IMR-90 (cell line): ENCODE measurements at regions not wholly inside any gene's neighbourhood (a gene's known extent, or its start where the extent isn't known, plus 50 kb on each side); places are given as distances from the start of the nearest gene placed in this dataset.

Experiments
- ATAC-seq: fragments of 200-7000 bp; cut with Tn5 transposase; 2 replicates; pipeline ENCODE4 v1.9.1; 2020; ENCODE audit warnings: low read depth, mild to moderate bottlenecking, moderate library complexity
- BruUV-seq: library from RNA; stranded (reverse); fragments of 400-500 nt; replicated peaks from 2 replicates; lab custom pipeline; 2021; lab: Mats Ljungman, UMichigan
- CTCF ChIA-PET: fragments of 300-600 bp; formaldehyde crosslinking; extraction: SDS; loops from one replicate; lab custom pipeline; 2021; ENCODE audit warnings: antibody characterized with exemption; lab: Yijun Ruan, JAX
- POLR2A ChIA-PET: fragments of 300-600 bp; sonication (Branson Sonifier 250); formaldehyde crosslinking; loops from one replicate; lab custom pipeline; 2022; ENCODE audit warnings: antibody characterized with exemption; ENCODE audit not compliant: unreplicated experiment; lab: Charles Lee
- DNase-seq: peaks from one replicate; pipeline ENCODE4 v3.0.0; 2013
- H2AFZ ChIP-seq: replicated peaks from 2 replicates; pipeline ENCODE3; 2013; ENCODE audit warnings: low read length, mild to moderate bottlenecking; ENCODE audit not compliant: poor library complexity
- H2AK5ac ChIP-seq: 2 replicates; pipeline ENCODE4 v1.6.1; 2013; ENCODE audit warnings: low read depth, low read length, inconsistent platforms
- H2AK9ac ChIP-seq: replicated peaks from 2 replicates; pipeline ENCODE3; 2013; ENCODE audit warnings: mild to moderate bottlenecking, low read depth, low read length, moderate library complexity; ENCODE audit not compliant: poor library complexity
- H2BK120ac ChIP-seq: 2 replicates; pipeline ENCODE4 v1.6.1; 2013; ENCODE audit warnings: low read depth, low read length, inconsistent platforms
- H2BK15ac ChIP-seq: 3 replicates; pipeline ENCODE4 v1.6.1; 2013; ENCODE audit warnings: low read depth, low read length, inconsistent platforms
- H2BK20ac ChIP-seq: 2 replicates; pipeline ENCODE4 v1.6.1; 2013; ENCODE audit warnings: low read depth, mild to moderate bottlenecking, inconsistent platforms, low read length, moderate library complexity
- H2BK5ac ChIP-seq: 2 replicates; pipeline ENCODE4 v1.6.1; 2013; ENCODE audit warnings: mild to moderate bottlenecking, low read depth, low read length, inconsistent platforms; ENCODE audit not compliant: poor library complexity, severe bottlenecking
- H3K14ac ChIP-seq: replicated peaks from 2 replicates; pipeline ENCODE4 v1.6.1; 2013; ENCODE audit warnings: low read depth, low read length, inconsistent platforms
- H3K18ac ChIP-seq: 2 replicates; pipeline ENCODE4 v1.6.1; 2013; ENCODE audit warnings: low read depth, low read length, control low read depth
- H3K23ac ChIP-seq: 2 replicates; pipeline ENCODE4 v1.6.1; 2013; ENCODE audit warnings: low read depth, low read length, inconsistent platforms
- H3K27ac ChIP-seq: 2 replicates; pipeline ENCODE4 v1.5.1; 2013; ENCODE audit warnings: mild to moderate bottlenecking, control low read depth, low read length; ENCODE audit not compliant: insufficient read depth
- H3K27me3 ChIP-seq: 2 replicates; pipeline ENCODE4 v1.6.1; 2013; ENCODE audit warnings: low read length; ENCODE audit not compliant: control insufficient read depth, insufficient read depth
- H3K36me3 ChIP-seq: 2 replicates; pipeline ENCODE4 v1.6.1; 2013; ENCODE audit warnings: low read length, mixed read lengths; ENCODE audit not compliant: control insufficient read depth, insufficient read depth
- H3K4ac ChIP-seq: 2 replicates; pipeline ENCODE4 v1.6.1; 2013; ENCODE audit warnings: low read depth, low read length, inconsistent platforms
- H3K4me1 ChIP-seq: 2 replicates; pipeline ENCODE4 v1.6.1; 2013; ENCODE audit warnings: low read length, mixed read lengths; ENCODE audit not compliant: control insufficient read depth, insufficient read depth
- H3K4me2 ChIP-seq: 2 replicates; pipeline ENCODE4 v1.6.1; 2013; ENCODE audit warnings: low read depth, mild to moderate bottlenecking, control low read depth, low read length, moderate library complexity
- H3K4me3 ChIP-seq: 2 replicates; pipeline ENCODE4 v1.5.1; 2013; ENCODE audit warnings: low read depth, mild to moderate bottlenecking, control low read depth, low read length, moderate library complexity; ENCODE audit not compliant: insufficient read depth
- H3K56ac ChIP-seq: 2 replicates; pipeline ENCODE4 v1.6.1; 2013; ENCODE audit warnings: low read length, inconsistent platforms; ENCODE audit not compliant: insufficient read depth; ENCODE audit errors: extremely low read depth
- H3K79me1 ChIP-seq, 2 experiments: 2 replicates each; pipeline ENCODE4 v1.6.1; 2013; ENCODE audit warnings: low read length in 2 of 2, inconsistent platforms in 1 of 2, low read depth in 1 of 2
- H3K9ac ChIP-seq: 2 replicates; pipeline ENCODE4 v1.6.1; 2013; ENCODE audit warnings: low read depth, low read length, control low read depth
- H3K9me1 ChIP-seq: 2 replicates; pipeline ENCODE4 v1.6.1; 2013; ENCODE audit warnings: low read length, inconsistent platforms; ENCODE audit not compliant: insufficient read depth
- H3K9me3 ChIP-seq: 2 replicates; pipeline ENCODE4 v1.6.1; 2013; ENCODE audit warnings: low read length; ENCODE audit not compliant: control insufficient read depth, insufficient read depth
- H4K20me1 ChIP-seq: 2 replicates; pipeline ENCODE4 v1.6.1; 2013; ENCODE audit warnings: low read length, inconsistent platforms; ENCODE audit not compliant: insufficient read depth
- H4K5ac ChIP-seq: 2 replicates; pipeline ENCODE4 v1.6.1; 2013; ENCODE audit warnings: mild to moderate bottlenecking, low read depth, low read length, control low read depth
- H4K8ac ChIP-seq, 2 experiments: 2 replicates each; pipeline ENCODE4 v1.6.1; 2013; ENCODE audit warnings: low read depth in 2 of 2, low read length in 2 of 2, control low read depth in 1 of 2, inconsistent platforms in 1 of 2
- H4K91ac ChIP-seq: 2 replicates; pipeline ENCODE4 v1.6.1; 2013; ENCODE audit warnings: low read depth, low read length, inconsistent platforms; ENCODE audit not compliant: insufficient read depth
- BHLHE40 ChIP-seq: fragments of 150-350 bp; IDR thresholded peaks from 2 replicates; pipeline ENCODE4 v1.6.1; 2016; ENCODE audit warnings: mild to moderate bottlenecking, low read depth, low read length
- CHD1 ChIP-seq: IDR thresholded peaks from 2 replicates; pipeline ENCODE4 v1.6.1; 2012; ENCODE audit warnings: low read depth, low read length, improper control_type of control experiment
- CTCF ChIP-seq: conservative IDR thresholded peaks from 2 replicates; pipeline ENCODE4 v1.5.1; 2012; ENCODE audit warnings: mild to moderate bottlenecking, low read depth, low read length, improper control_type of control experiment
- ELK1 ChIP-seq: fragments of 150-350 bp; IDR thresholded peaks from 2 replicates; pipeline ENCODE4 v1.6.1; 2016; ENCODE audit warnings: low read depth, mild to moderate bottlenecking, low read length, moderate library complexity, borderline replicate concordance
- MAFK ChIP-seq: IDR thresholded peaks from 2 replicates; pipeline ENCODE4 v1.6.1; 2012; ENCODE audit warnings: low read depth, low read length, improper control_type of control experiment
- MAZ ChIP-seq: IDR thresholded peaks from 2 replicates; pipeline ENCODE4 v1.6.1; 2012; ENCODE audit warnings: low read depth, mild to moderate bottlenecking, low read length, improper control_type of control experiment, moderate library complexity, borderline replicate concordance
- MXI1 ChIP-seq: IDR thresholded peaks from 2 replicates; pipeline ENCODE4 v1.6.1; 2012; ENCODE audit warnings: low read depth, mild to moderate bottlenecking, low read length, moderate library complexity, borderline replicate concordance
- POLR2A ChIP-seq: IDR thresholded peaks from 2 replicates; pipeline ENCODE4 v1.6.1; 2012; ENCODE audit warnings: mild to moderate bottlenecking, low read depth, low read length
- RAD21 ChIP-seq: IDR thresholded peaks from 2 replicates; pipeline ENCODE4 v1.6.1; 2012; ENCODE audit warnings: low read length, improper control_type of control experiment
- RFX5 ChIP-seq: IDR thresholded peaks from 2 replicates; pipeline ENCODE4 v1.8.0; 2012; ENCODE audit warnings: low read depth, mild to moderate bottlenecking, low read length, moderate library complexity
- SMC3 ChIP-seq: fragments of 150-350 bp; IDR thresholded peaks from 2 replicates; pipeline ENCODE4 v1.6.1; 2016; ENCODE audit warnings: low read depth, mild to moderate bottlenecking, antibody characterized with exemption, low read length, moderate library complexity
- USF2 ChIP-seq: fragments of 150-350 bp; IDR thresholded peaks from 2 replicates; pipeline ENCODE4 v1.6.1; 2017; ENCODE audit warnings: mild to moderate bottlenecking, antibody characterized with exemption, low read length, low read depth
- WGBS, 2 experiments: methylation state at CpG; one replicate each; pipeline versions ENCODE4 v1.1.5 to v1.1.7; 2013; ENCODE audit warnings: missing lambda C conversion rate in 2 of 2; ENCODE audit not compliant: insufficient read length in 1 of 2; ENCODE audit errors: extremely low coverage in 2 of 2; 5-methylcytosine and 5-hydroxymethylcytosine counted together
- dilution Hi-C: fragments of 300-500 bp; cut with HindIII; formaldehyde crosslinking; loops from one replicate; pipeline ENCODE4 v1.14.3; 2018; ENCODE audit warnings: low sequenced_read_pairs; ENCODE audit not compliant: unreplicated experiment
- in situ Hi-C: fragments of 300-500 bp; cut with MboI; formaldehyde crosslinking; loops from 3 replicates; pipeline ENCODE4 v1.14.3; 2019; ENCODE audit warnings: low sequenced_read_pairs, inconsistent platforms, mixed read lengths
- intact Hi-C: fragments of 100-400 bp; cut with micrococcal nuclease; formaldehyde crosslinking; loops from 2 replicates; pipeline ENCODE4 v1.10.0; 2022

DNA sequence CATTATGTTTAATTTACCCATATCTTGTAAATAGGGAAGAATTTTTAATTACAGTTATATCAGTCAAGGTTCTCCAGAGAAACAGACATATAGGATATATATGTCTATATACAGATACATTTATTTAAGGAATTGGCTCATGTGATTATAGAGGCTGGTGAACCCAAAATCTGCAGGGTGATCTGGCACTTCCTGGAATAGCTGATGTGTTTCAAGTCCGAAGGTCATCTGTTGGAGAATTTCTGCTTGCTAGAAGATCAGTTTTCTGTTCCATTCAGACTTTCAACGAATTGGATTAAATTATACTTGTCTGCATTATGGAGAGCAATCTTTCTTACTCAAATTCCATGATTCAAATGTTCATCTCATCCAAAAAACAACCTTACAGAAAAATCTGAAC, 694.6 kb upstream of the DPPA4 start:
- ChIA-PET CTCF (no interaction called here), POLR2A (no interaction called here)
- no peaks in the 10 kb centered on the region for H3K79me1 ChIP-seq
- dilution Hi-C loops (no loop called here), intact Hi-C loops (no loop called here), in situ Hi-C loops (no loop called here)
- no CpG with 5 or more reads among the region's 2 CpGs for WGBS, 2 experiments
- no peak overlapping the region for H2BK5ac ChIP-seq
- no peaks in the 10 kb centered on the region; the same call in 1 of the 2 replicates for H3K9me3 ChIP-seq
- TF ChIP-seq MAFK (no peak), SMC3 (no peak), CHD1 (no peak), MAZ (no peak), USF2 (no peak), CTCF (no peak), POLR2A (no peak), MXI1 (no peak), ELK1 (no peak), RFX5 (no peak), BHLHE40 (no peak), RAD21 (no peak)
- H2AK5ac ChIP-seq = no peak overlapping the region
- no peak overlapping the region for H3K27ac ChIP-seq
- H3K23ac ChIP-seq = no peak overlapping the region
- H3K27me3 ChIP-seq = no peaks in the 10 kb centered on the region
- DNase-seq (no peak), ATAC-seq (no peak)
- H4K8ac ChIP-seq = no peak overlapping the region
- H2BK20ac ChIP-seq = no peak overlapping the region
- no peak overlapping the region for H3K9ac ChIP-seq
- BruUV-seq = no TSS peak
- no peak overlapping the region for H2BK120ac ChIP-seq
- no peak overlapping the region for H2AFZ ChIP-seq
- no peak overlapping the region for H3K56ac ChIP-seq
- peaks cover 2% of the 10 kb centered on the region; the same call in 1 of the 2 replicates for H3K4me1 ChIP-seq
- no peak overlapping the region for H3K4me2 ChIP-seq
- no peaks in the 10 kb centered on the region for H3K36me3 ChIP-seq
- no peak overlapping the region for H3K18ac ChIP-seq
- H3K14ac ChIP-seq = no peak overlapping the region
- no peak overlapping the region for H2AK9ac ChIP-seq
- no peak overlapping the region for H2BK15ac ChIP-seq
- H3K4me3 ChIP-seq = no peak overlapping the region
- H4K5ac ChIP-seq = no peak overlapping the region
- no peaks in the 10 kb centered on the region for H4K20me1 ChIP-seq
- H4K91ac ChIP-seq = no peak overlapping the region
- H3K4ac ChIP-seq = no peak overlapping the region
- no peaks in the 10 kb centered on the region for H3K9me1 ChIP-seq
